Right hindlimb (tissue), 1 donor: ENCODE measurements at regions not wholly inside any gene's neighbourhood (a gene's known extent, or its start where the extent isn't known, plus 50 kb on each side); places are given as distances from the start of the nearest gene placed in this dataset.
"Not testable (repeated sequence)": the region's sequence is repeated elsewhere in the genome, so short reads cannot be mapped to it uniquely, and the experiment has no call there.

Experiments
- DNase-seq: peaks from one replicate; pipeline ENCODE4 v3.0.0-alpha.2; 2018

DNA sequence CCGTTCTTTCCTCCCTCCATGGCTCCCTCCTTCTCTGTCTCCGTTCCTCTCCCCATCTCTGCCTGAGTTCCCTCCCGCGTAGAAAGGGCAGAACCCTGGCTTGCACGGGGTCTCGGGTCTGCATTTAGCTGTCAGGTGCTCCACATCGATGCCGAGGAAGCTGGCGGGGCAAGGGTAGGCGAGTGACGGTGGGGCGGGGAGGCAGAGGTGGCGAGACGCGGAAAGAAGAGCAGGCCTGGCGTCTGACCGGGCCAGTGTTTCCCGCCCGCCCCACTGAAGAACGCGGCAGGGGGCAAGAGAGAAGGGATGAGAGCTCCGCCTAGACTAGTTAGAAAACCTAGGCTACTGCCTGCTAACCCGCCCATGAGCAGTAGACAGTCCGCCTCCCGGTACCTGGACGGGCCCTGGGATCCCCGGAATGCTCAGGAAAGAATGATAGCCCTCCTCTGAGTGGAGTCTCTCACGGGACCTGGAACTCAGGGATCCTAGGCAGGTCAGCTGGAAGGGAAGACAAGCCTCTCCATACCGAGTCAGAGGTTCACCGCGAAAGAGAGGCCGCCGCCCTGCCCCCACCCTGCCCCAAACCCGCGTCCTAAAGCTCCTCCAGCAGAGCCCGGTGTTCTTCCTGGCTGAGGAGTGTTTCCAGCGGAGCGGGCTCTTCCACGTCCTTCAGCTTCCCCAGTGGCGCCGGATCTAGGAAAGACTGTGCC is 357.9 kb upstream of the DEFB115 start:
- not testable (repeated sequence) for DNase-seq

DNA sequence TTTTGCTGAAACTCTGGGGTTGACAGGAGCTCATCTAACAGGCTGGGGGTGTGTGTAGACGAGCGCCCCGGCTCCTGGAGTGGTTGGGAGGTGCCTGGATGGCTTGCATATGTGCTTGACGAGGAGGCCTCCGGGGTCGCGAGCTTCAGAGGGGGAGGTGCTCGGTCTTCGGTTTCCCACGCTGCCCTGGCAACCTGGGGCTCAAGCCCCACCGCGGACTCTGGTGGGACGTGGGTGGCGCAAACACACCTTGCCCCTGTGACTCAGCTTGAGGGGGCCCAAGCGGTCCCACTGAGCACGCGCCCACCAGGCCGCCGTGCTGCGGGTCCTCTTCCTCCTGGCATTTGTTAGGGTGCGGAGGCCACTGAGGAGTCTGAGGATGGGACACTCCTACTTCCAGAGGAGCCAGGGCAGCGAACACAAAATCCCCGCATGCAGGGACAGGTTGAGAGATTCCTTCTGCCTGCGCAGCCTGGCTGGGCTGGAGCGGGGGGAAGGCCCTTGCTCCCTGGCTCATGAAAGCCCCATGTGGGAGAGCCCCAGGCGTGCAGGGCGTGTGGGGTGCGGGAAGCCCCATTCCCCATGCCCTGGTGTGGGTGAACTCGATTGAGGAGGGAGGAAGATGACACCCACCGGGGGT is 357.3 kb upstream of the DEFB115 start:
- not testable (repeated sequence) for DNase-seq

DNA sequence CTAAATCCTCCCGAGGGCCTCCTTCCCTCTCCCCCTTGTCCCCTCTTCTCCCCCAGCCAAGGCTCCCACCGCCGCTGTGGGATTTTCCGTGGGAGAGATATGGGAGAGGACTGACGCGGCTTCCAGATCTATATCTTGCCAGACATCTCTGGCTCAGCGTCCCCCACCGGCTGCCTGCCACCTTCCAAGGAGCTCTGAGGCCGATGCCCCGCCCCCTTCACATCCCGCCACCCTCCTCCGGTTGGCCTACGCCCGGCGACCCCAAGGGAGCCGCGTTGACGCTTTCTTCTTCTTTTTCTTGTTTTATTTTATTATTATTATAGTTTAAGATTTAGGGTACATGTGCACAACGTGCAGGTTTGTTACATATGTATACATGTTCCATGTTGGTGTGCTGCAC is 352.2 kb upstream of the DEFB115 start:
- not testable (repeated sequence) for DNase-seq

DNA sequence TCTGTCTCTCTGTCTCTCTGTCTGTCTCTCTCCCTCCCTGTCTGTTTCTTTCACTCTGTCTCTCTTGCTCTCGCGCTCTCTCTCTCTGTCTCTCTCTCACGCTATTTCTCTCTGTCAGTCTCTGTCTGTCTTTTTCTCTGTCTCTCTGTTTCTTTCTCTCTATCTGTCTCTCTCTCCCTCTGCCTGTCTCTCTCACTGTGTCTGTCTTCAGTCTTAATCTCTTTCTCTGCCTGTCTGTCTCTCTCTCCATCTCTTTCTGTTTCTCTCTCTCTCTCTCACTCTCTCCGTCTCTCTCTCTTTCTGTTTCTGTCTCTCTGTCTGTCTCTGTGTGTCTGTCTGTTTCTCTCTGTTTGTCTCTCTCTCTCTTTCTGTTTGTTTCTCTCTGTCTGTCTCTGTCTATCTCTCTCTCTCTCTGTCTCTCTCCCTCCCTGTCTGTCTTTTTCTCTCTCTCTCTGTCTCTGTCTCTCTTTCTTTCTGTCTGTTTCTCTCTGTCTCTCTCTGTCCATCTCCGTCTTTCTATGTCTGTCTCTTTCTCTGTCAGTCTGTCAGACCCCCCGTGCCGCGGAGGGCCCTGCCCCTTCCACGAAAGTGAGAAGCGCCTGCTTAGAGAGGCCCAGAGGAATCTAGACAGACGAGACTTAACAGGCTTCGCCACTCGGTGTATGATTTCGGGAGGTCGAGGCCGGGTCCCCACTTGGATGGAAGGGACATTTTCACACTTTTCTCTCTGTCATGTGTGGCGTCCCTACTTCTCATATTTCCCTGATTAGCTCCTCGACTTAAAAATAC is 346.3 kb upstream of the DEFB115 start:
- no peak for DNase-seq

DNA sequence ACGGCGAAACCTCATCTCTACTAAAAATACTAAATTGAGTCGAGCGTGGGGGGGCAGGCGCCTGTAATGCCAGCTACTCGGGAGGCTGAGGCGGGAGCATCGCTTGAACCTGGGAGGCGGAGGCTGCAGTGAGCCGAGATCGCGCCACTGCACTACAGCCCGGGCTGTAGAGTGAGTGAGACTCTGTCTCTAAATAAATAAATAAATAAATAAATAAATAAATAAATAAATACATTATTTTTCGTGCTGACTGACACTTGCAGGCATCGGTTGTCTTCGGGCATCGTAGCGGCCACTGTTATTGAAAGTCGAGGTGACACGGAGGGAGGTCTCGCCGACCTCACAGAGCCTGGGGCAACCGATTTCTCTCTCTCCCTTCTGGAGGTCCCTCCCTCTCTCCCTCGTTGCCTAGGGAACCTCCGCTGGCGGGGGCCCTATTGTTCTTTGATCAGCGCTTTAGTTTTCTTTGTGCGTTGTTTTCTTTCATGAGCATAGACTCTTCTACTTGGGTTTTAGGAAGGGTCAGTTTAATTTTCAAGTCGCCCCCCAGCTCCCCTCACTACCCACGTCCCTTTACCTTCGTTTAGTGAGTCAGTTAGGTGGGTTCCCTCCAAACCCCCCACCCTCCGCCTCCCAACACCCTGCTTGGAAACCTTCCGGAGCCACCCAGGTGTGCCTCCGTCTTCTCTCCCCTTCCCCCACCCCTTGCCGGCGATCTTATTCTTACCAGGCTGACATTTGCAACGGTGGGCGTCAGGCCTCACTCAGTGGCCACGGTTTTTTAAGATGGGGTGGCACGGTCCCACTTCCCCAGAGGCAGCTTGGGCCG is 345.4 kb upstream of the DEFB115 start:
- not testable (repeated sequence) for DNase-seq

DNA sequence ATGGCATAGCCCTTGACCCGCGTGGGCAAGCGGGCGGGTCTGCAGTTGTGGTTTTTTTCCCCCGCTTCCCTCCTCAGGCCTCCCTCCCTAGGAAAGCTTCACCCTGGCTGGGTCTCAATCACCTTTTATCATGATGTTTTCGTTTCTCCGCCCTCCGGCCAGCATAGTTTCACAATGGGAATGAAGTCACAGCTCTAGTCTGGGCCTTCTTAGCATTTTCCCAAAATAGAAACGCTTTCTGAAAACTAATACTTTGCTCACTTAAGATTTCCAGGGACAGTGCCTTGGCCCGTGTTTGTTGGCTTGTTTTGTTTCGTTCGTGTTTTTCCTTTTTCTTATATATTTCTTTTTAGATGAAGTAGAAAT is 344.8 kb upstream of the DEFB115 start:
- not testable (repeated sequence) for DNase-seq

DNA sequence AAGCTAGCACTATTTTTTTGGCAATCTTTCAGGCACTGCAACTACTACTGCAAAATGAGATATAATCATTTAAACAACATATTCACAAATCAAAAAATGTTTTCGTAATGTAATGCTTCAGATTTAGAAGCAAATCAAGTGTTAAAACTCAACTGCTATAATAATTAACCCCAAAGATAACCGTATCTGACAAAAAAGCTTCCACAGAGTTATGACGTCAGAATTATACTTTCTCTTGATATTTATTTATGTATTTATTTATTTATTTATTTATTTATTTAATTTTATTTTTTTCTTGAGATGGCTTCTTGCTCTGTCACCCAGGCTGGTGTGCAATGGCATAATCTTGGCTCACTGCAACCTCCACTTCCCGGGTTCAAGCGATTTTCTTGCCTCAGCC is 341.1 kb upstream of the DEFB115 start:
- DNase-seq, result not testable (repeated sequence)

DNA sequence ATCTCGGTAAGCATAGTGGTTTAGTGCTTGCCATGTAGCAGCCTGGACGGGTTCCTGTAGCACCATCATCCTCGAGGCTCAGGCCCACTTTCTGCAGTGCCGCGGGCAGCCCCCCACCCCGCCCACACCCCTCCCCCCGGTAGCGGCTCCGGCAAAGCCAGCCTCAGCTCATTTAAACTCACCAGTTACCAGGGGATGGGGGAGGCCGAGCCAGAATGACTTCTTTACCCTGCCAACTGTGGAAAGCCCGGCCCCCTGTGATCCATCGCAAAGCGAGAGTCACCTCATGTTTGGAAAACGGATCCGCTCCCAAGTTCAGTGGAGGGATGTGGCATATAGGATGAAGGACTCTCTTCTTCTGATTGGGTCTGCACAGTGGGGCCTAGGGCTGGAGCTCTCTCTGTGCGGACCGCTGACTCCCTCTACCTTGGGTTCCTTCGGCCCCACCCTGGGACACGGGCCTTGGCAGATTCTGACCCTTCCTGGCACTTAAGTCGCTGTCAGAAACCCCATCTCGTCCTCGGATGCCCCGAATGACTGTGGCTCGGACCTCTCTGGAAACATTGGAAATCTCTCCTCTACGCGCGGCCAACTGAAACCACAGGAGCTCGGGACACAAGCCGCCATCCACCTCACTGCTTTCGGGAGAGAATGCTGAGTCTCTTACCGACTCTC is 337.8 kb upstream of the DEFB115 start:
- DNase-seq, result no peak

DNA sequence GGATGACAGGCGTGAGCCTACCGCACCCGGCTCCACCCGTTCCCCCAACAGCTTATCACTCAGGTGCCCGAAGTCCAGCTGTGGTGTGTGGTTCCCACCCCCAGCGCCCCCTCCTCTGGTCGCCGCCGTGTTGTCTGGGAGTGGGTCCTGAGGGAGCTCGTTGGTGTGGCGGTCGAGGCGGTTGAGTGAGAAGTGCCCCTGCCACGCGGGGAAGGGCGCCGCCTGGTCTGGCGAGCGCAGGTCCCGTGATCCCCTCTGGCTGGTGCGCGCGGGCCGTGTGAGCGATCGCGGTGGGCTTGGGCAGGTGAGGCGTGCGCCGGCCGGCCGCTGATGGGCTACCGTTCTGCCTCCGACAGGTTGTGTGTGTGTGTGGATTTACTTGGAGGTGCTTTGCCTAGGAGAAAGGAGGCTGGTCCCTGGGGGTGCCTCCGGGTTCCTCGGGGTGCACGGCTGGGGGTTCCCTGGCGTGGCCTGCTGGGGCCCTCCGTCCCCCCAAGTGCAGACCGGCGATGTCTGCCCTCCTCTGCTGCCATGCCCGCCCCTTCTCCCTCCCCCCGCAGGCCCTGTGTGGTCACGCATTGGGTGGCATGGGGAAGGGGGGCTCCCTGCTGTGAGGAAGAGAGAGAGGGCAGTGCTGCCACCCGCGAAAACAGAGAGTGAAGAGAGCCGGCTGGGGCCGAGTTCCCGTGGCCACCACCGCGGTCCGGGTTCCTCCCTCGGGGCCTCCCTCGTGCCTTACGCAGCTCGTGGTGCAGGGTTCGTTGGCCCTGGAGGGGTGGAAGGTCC is 336.0 kb upstream of the DEFB115 start:
- DNase-seq, result no peak

DNA sequence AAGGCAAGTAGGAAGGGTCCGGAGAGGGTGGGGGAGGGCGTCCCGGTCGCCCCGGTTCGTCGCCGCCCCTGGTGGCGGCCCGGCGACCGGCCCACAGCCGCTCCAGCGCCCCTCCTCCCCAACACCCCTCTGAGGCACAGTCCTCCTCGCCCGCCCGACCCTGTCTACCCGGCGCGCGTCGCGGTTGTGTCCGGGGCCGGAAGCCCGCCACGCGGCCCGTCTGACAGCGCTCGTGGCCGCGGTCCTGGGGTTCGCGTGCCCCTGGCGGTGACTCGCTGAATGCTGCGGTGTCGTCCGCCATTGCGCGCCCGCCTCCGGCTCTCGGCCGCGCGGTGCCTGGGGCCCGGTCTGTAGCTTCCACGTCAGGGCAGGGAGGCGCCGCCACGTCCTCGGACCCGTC is 335.3 kb upstream of the DEFB115 start:
- no peak for DNase-seq

DNA sequence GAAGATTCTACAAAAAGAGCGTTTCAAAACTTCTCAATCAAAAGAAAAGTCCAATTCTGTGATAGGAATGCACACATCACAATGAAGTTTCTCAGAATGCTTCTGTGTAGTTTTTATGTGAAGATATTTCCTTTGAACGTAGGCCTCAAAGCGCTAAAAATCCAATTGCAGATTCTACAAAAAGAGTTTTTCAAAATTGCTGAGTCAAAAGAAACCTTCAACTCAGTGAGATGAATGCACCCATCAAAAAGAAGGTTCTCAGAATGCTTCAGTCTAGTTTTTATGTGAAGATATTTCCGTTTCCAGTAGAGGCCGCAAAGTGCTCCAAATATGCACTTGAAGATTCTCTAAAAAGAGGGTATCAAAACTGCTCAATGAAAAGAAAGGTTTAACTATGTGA is 319.7 kb upstream of the DEFB115 start:
- no peak for DNase-seq

DNA sequence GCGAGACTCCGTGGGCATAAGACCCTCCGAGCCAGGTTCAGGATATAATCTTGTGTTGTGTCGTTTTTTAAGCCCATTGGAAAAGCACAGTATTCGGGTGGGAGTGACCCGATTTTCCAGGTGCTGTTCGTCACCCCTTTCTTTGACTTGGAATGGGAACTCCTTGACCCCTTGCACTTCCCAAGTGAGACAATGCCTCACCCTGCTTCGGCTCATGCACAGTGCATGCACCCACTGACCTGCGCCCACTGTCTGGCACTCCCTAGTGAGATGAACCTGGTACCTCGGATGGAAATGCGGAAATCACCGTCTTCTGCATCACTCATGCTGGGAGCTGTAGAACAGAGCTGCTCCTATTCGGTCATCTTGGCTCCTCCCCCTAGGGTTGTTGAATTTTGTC is 307.7 kb upstream of the DEFB115 start:
- DNase-seq, result no peak

DNA sequence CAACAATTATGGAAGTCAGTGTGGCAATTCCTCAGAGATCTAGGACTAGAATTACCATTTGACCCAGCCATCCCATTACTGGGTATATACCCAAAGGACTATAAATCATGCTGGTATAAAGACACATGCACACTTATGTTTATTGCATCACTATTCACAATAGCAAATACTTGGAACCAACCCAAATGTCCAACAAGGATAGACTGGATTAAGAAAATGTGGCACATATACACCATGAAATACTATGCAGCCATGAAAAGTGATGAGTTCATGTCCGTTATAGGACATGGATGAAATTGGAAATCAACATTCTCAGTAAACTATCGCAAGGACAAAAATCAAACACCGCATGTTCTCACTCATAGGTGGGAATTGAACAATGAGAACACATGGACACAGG is 306.4 kb upstream of the DEFB115 start:
- DNase-seq, result not testable (repeated sequence)

DNA sequence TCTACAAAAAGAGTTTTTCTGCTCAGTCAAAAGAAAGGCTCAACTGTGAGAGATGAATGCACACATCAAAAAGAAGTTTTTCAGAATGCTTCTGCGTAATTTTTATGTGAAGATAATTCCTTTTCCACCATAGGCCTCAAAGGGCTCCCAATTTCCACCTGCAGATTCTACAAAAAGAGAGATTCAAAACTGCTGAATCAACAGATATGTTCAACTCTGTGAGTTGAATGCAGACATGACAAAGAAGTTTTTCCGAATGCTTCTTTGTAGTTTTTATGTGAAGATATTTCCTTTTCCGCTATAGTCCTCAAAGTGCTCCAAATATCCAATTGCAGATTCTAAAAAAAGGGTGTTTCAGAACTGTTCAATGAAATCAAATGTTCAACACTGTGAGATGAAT is 300.8 kb upstream of the DEFB115 start:
- DNase-seq, result not testable (repeated sequence)

DNA sequence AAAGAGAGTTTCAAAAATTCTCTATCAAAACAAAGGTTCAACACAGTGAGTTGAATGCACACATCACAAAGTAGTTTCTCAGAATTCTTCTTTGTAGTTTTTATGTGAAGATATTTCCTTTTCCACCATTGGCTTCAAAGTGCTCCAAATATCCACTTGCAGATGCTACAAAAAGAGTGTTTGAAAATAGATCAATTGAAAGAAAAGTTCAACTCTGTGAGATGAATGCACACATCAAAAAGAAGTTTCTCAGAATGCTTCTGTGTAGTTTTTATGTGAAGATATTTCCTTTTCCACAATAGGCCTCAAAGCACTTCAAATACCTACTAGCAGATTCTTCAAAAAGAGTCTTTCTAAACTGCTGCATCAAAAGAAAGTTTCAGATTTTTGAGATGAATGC is 298.3 kb upstream of the DEFB115 start:
- not testable (repeated sequence) for DNase-seq

DNA sequence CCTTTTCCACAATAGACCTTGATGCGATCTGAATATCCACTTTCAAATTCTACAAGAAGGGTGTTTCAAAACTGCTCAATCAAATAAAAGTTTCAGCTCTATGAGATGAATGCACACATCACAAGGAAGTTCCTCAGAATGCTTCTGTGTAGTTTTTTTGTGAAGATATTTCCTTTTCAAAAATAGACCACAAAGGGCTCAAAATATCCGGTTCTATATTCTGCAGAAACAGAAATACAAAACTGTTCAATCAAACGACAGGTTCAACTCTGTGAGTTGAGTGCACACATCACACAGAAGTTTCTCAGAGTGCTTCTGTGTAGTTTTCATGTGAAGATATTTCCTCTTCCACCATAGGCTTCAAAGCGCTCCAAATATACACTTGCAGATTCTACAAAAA is 293.9 kb upstream of the DEFB115 start:
- DNase-seq, result no peak

DNA sequence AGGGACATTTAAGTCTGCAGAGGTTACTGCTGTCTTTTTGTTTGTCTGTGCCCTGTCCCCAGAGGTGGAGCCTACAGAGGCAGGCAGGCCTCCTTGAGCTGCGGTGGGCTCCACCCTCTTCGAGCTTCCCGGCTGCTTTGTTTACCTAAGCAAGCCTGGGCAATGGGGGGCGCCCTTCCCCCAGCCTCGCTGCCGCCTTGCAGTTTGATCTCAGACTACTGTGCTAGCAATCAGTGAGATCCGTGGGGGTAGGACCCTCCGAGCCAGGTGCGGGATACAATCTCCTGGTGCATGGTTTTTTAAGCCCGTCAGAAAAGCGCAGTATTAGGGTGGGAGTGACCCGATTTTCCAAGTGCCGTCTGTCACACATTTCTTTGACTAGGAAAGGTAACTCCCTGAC is 281.6 kb upstream of the DEFB115 start:
- not testable (repeated sequence) for DNase-seq

DNA sequence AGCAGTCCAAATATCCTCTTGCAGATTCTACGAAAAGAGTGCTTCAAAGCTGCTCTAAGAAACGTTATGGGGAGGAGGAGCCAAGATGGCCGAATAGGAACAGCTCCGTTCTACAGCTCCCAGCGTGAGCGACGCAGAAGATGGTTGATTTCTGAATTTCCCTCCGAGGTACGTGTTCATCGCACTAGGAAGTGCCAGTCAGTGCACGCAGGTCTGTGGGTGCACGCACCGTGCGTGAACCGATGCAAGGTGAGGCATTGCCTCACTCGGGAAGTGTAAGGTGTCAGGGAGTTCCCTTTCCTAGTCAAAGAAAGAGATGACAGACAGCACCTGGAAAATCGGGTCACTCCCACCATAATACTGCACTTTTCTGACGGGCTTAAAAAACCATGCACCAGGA is 272.1 kb upstream of the DEFB115 start:
- no peak for DNase-seq
